RWPE1 (cell line): ENCODE measurements at regions not wholly inside any gene's neighbourhood (a gene's known extent, or its start where the extent isn't known, plus 50 kb on each side); places are given as distances from the start of the nearest gene placed in this dataset.

ENCODE experiments used
- CTCF ChIA-PET: fragments of 350-600 bp; sonication (Branson Sonifier 250); formaldehyde crosslinking; extraction: SDS; loops from one replicate; lab custom pipeline; 2021; lab: Yijun Ruan, JAX
- POLR2A ChIA-PET: fragments of 400-600 bp; formaldehyde crosslinking; extraction: SDS; loops from one replicate; lab custom pipeline; 2020; ENCODE audit warnings: antibody characterized with exemption; ENCODE audit not compliant: low non-redundant PET; lab: Yijun Ruan, JAX
- DNase-seq: peaks from one replicate; pipeline ENCODE4 v3.0.0; 2012; ENCODE audit warnings: low spot score
- H3K27ac ChIP-seq: fragments of 450-650 bp; 2 replicates; pipeline ENCODE4 v1.5.1; 2017
- CTCF ChIP-seq: fragments of 450-650 bp; conservative IDR thresholded peaks from 2 replicates; pipeline ENCODE4 v1.5.1; 2017; ENCODE audit warnings: low read depth, mild to moderate bottlenecking

- POLR2A ChIA-PET, result no interaction called here
- no peak for DNase-seq
- CTCF ChIA-PET, result no interaction called here
- H3K27ac ChIP-seq, result no peak overlapping the region
- no peak for TF ChIP-seq CTCF
These were observed 107.5 kb downstream of the OSR1 start for GRCh38 chr2:19250906-19251305.

GRCh38 chr2:19247186-19247585 lies 111.2 kb downstream of the OSR1 start:
- TF ChIP-seq CTCF, result no peak
- no peak for DNase-seq
- H3K27ac ChIP-seq, result no peak overlapping the region
- CTCF ChIA-PET, result interaction anchor here (0.5 kb wide), 1 partner anchor 268 kb away, joined by 4 read pairs; no protein-coding TSS in a partner anchor
- POLR2A ChIA-PET, result no interaction called here

DNA sequence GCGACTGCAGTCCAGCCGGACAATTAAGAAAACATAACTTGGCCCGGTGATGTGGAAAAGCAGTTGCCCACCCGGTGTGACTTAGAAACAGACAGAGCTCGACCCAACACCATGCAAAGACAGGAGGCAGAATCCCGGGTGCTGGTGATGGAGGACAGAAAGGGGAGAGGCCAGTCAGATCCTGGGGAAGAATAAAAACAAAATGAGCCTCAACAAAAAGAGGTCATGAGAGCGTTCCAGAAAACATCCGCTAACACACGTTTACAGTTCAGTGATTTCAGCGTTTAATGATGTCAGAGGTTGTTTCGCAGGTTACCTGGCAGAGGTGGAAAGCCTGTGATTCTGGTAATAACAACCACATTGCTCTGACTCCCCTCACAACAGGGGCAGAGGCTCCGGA lies 111.9 kb downstream of the OSR1 start:
- POLR2A ChIA-PET, result no interaction called here

DNA sequence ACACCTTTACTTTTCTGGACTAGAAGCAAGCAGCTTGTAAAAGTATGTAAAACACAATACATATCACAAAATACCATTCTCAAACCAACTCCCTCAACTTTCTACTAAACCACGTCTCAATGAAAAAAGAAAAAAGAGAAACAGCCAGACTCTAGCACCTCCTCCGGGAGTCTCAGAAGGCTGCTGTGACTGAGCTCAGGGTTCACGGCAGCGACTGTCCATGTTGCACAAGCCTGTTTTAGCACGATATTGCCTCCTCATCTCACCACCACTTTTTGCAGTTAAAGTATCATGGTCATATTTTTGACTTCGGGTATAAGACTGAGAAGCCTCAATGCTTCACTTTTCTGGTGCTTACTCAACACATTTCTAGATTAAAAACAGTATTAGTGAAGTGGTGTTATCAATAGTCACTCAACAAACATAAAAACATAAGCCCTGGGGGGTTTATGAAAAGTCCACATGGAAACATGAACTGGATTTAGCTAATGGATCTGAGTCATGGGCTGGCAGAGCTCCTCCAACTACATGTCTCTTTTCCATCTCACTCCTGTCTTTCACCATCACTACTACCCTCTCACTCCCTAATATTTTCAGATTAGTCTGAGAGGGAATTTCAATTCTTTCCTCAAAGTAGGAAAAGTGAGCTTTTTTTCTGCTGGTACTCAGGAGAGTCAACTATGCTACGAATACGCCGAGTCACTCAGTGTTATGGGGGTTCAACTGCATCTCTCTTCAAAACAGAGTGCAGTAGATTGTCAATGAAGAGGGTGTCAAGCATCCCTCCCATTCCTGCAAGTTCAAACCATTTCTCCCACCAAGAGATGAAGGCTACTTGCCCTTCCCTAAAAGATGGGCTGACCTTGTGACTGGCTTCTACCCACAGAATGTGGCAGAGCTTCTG lies 113.7 kb downstream of the OSR1 start:
- no peak for DNase-seq
- no peak overlapping the region for H3K27ac ChIP-seq
- no peak for TF ChIP-seq CTCF
- CTCF ChIA-PET, result interaction anchor here (0.7 kb wide), 1 partner anchor 21 kb away, joined by 3 read pairs; no protein-coding TSS in a partner anchor
- POLR2A ChIA-PET, result no interaction called here

More for the DNA sequence above, 111.9 kb downstream of the OSR1 start:
- H3K27ac ChIP-seq, result no peak overlapping the region
- no peak for TF ChIP-seq CTCF
- CTCF ChIA-PET, result no interaction called here
- DNase-seq, result no peak

- no peak for TF ChIP-seq CTCF
- H3K27ac ChIP-seq, result no peak overlapping the region
- ChIA-PET CTCF (interaction anchor here (0.6 kb wide), 2 partner anchors 186 to 303 kb away, joined by 3 to 4 read pairs; no protein-coding TSS in a partner anchor), POLR2A (no interaction called here)
- no peak for DNase-seq
These were observed 119.9 kb downstream of the OSR1 start for GRCh38 chr2:19238440-19239060.

GRCh38 chr2:19235308-19235707 lies 123.1 kb downstream of the OSR1 start:
- DNase-seq, result peak; percentile 80
- TF ChIP-seq CTCF, result no peak
- H3K27ac ChIP-seq, result peak overlapping the region; percentile 88
- ChIA-PET CTCF (interaction anchor here (0.6 kb wide), 1 partner anchor 571 kb away, joined by 4 read pairs; no protein-coding TSS in a partner anchor), POLR2A (no interaction called here)
